SK-N-SH treated with all-trans-retinoic acid at 6 μM for 48 hours (cell line): ENCODE measurements at regions not wholly inside any gene's neighbourhood (a gene's known extent, or its start where the extent isn't known, plus 50 kb on each side); places are given as distances from the start of the nearest gene placed in this dataset.

ENCODE experiments used
- ATAC-seq: fragments of 200-7000 bp; cut with Tn5 transposase; 3 replicates; pipeline ENCODE4 v1.9.1; 2020; ENCODE audit warnings: mild to moderate bottlenecking, moderate library complexity
- ARNTL ChIP-seq: fragments of 450-650 bp; formaldehyde crosslinking; IDR thresholded peaks from 2 replicates; pipeline ENCODE4 v1.5.0; 2020; ENCODE audit warnings: low read depth, mild to moderate bottlenecking, moderate library complexity, borderline replicate concordance
- BACH2 ChIP-seq: fragments of 250-450 bp; sonication (Bioruptor Pico); IDR thresholded peaks from 2 replicates; pipeline ENCODE4 v1.9.0; 2021; ENCODE audit warnings: mild to moderate bottlenecking, borderline replicate concordance
- CSDC2 ChIP-seq: fragments of 250-450 bp; sonication (Bioruptor Pico); IDR thresholded peaks from 2 replicates; pipeline ENCODE4 v1.5.0; 2020; ENCODE audit warnings: mild to moderate bottlenecking, moderate library complexity
- GLIS3 ChIP-seq: fragments of 250-450 bp; sonication (Bioruptor Pico); IDR thresholded peaks from 2 replicates; pipeline ENCODE4 v1.5.0; 2020; ENCODE audit warnings: mild to moderate bottlenecking, moderate library complexity
- ISL1 ChIP-seq: fragments of 250-450 bp; sonication (Bioruptor Pico); IDR thresholded peaks from 2 replicates; pipeline ENCODE4 v2.1.2; 2022; ENCODE audit warnings: mild to moderate bottlenecking, moderate library complexity
- OSR1 ChIP-seq: fragments of 250-450 bp; sonication (Bioruptor Pico); IDR thresholded peaks from 2 replicates; pipeline ENCODE4 v1.8.0; 2022; ENCODE audit warnings: moderate library complexity, mild to moderate bottlenecking, inconsistent platforms
- PPARA ChIP-seq: fragments of 250-450 bp; sonication (Bioruptor Pico); IDR thresholded peaks from 2 replicates; pipeline ENCODE4 v1.5.0; 2020; ENCODE audit warnings: mild to moderate bottlenecking, borderline replicate concordance
- RARB ChIP-seq: fragments of 250-450 bp; sonication (Bioruptor Pico); IDR thresholded peaks from 2 replicates; pipeline ENCODE4 v1.8.0; 2021; ENCODE audit warnings: mild to moderate bottlenecking, moderate library complexity
- SNAI2 ChIP-seq: fragments of 250-450 bp; sonication (Bioruptor Pico); IDR thresholded peaks from 2 replicates; pipeline ENCODE4 v1.5.0; 2020; ENCODE audit warnings: mild to moderate bottlenecking, moderate library complexity
- TCF4 ChIP-seq: fragments of 250-450 bp; sonication (Bioruptor Pico); IDR thresholded peaks from 2 replicates; pipeline ENCODE4 v1.8.0; 2021; ENCODE audit warnings: mild to moderate bottlenecking, moderate library complexity, borderline replicate concordance
- TOX ChIP-seq: fragments of 250-450 bp; sonication (Bioruptor Pico); IDR thresholded peaks from 2 replicates; pipeline ENCODE4 v1.8.0; 2021; ENCODE audit warnings: mild to moderate bottlenecking, moderate library complexity, borderline replicate concordance
- TSHZ2 ChIP-seq: fragments of 250-450 bp; sonication (Bioruptor Pico); IDR thresholded peaks from 2 replicates; pipeline ENCODE4 v1.5.0; 2020; ENCODE audit warnings: mild to moderate bottlenecking, moderate library complexity
- ZC3H10 ChIP-seq: fragments of 250-450 bp; sonication (Bioruptor Pico); IDR thresholded peaks from 2 replicates; pipeline ENCODE4 v1.5.1; 2021; ENCODE audit warnings: mild to moderate bottlenecking, moderate library complexity
- ZFP3 ChIP-seq: fragments of 250-450 bp; sonication (Bioruptor Pico); IDR thresholded peaks from 2 replicates; pipeline ENCODE4 v1.5.0; 2020; ENCODE audit warnings: mild to moderate bottlenecking, moderate library complexity
- ZFP30 ChIP-seq: fragments of 450-650 bp; formaldehyde crosslinking; IDR thresholded peaks from 2 replicates; pipeline ENCODE4 v1.5.0; 2022; ENCODE audit warnings: mild to moderate bottlenecking, moderate library complexity
- ZNF565 ChIP-seq: fragments of 450-650 bp; formaldehyde crosslinking; conservative IDR thresholded peaks from 2 replicates; pipeline ENCODE4 v1.5.0; 2020; ENCODE audit warnings: low read depth, mild to moderate bottlenecking, moderate library complexity
- ZNF70 ChIP-seq: fragments of 450-650 bp; formaldehyde crosslinking; IDR thresholded peaks from 2 replicates; pipeline ENCODE4 v1.5.0; 2020; ENCODE audit warnings: mild to moderate bottlenecking, moderate library complexity
- ZNF8 ChIP-seq: fragments of 450-650 bp; formaldehyde crosslinking; IDR thresholded peaks from 2 replicates; pipeline ENCODE4 v1.5.0; 2020; ENCODE audit warnings: mild to moderate bottlenecking, moderate library complexity
- TF ChIP-seq, protein P1 (sequence below): fragments of 250-450 bp; sonication (Bioruptor Pico); IDR thresholded peaks from 2 replicates; pipeline ENCODE4 v1.5.1; 2021; ENCODE audit warnings: mild to moderate bottlenecking, moderate library complexity
- TF ChIP-seq, protein P2 (sequence below): fragments of 250-450 bp; sonication (Bioruptor Pico); IDR thresholded peaks from 2 replicates; pipeline ENCODE4 v1.8.0; 2020; ENCODE audit warnings: mild to moderate bottlenecking, moderate library complexity, borderline replicate concordance
- TF ChIP-seq, protein P3 (sequence below): fragments of 250-450 bp; sonication (Bioruptor Pico); IDR thresholded peaks from 2 replicates; pipeline ENCODE4 v1.5.1; 2020; ENCODE audit warnings: low read depth, mild to moderate bottlenecking, moderate library complexity

- TF ChIP-seq, protein P1, sequence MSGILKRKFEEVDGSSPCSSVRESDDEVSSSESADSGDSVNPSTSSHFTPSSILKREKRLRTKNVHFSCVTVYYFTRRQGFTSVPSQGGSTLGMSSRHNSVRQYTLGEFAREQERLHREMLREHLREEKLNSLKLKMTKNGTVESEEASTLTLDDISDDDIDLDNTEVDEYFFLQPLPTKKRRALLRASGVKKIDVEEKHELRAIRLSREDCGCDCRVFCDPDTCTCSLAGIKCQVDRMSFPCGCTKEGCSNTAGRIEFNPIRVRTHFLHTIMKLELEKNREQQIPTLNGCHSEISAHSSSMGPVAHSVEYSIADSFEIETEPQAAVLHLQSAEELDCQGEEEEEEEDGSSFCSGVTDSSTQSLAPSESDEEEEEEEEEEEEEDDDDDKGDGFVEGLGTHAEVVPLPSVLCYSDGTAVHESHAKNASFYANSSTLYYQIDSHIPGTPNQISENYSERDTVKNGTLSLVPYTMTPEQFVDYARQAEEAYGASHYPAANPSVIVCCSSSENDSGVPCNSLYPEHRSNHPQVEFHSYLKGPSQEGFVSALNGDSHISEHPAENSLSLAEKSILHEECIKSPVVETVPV (CRISPR knock-in tag): no peak
Measured at GRCh38 chr2:37493425-37493824, 149.0 kb downstream of the QPCT start (continued).

DNA sequence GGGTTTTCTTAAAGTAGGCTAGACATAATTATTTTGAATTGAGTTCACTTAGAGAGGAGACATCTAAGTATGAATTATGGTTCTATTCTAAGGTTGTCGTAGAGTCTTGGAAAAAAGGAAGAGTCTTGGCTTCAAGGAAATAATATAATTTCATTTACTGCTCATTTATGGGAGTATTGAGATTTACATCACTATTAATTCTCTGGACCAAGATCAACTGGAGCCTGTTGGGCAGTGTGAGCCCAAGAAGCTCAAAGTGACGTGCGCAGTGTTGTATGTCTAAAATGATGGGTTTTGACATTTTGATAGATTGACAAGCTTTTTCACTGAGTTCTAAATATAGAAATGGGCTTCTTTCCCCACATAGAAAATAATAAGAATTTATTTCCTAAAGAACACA is 154.7 kb downstream of the QPCT start:
- ATAC-seq: peak; percentile 80
- TF ChIP-seq OSR1 (CRISPR knock-in tag): no peak
- TF ChIP-seq TSHZ2 (CRISPR knock-in tag): no peak
- peak; percentile 91 for TF ChIP-seq ISL1 (CRISPR knock-in tag)
- TF ChIP-seq BACH2 (CRISPR knock-in tag): no peak
- TF ChIP-seq SNAI2 (CRISPR knock-in tag): no peak
- no peak for TF ChIP-seq GLIS3 (CRISPR knock-in tag)
- TF ChIP-seq ZFP30 (CRISPR knock-in tag): no peak
- TF ChIP-seq, protein P2, sequence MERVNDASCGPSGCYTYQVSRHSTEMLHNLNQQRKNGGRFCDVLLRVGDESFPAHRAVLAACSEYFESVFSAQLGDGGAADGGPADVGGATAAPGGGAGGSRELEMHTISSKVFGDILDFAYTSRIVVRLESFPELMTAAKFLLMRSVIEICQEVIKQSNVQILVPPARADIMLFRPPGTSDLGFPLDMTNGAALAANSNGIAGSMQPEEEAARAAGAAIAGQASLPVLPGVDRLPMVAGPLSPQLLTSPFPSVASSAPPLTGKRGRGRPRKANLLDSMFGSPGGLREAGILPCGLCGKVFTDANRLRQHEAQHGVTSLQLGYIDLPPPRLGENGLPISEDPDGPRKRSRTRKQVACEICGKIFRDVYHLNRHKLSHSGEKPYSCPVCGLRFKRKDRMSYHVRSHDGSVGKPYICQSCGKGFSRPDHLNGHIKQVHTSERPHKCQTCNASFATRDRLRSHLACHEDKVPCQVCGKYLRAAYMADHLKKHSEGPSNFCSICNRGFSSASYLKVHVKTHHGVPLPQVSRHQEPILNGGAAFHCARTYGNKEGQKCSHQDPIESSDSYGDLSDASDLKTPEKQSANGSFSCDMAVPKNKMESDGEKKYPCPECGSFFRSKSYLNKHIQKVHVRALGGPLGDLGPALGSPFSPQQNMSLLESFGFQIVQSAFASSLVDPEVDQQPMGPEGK: no peak

GRCh38 chr2:37500031-37500430 is 155.6 kb downstream of the QPCT start:
- ATAC-seq: no peak
- TF ChIP-seq, protein P1 (CRISPR knock-in tag): no peak
- no peak for TF ChIP-seq ZC3H10
- TF ChIP-seq ZNF565: no peak
- TF ChIP-seq ZNF8 (CRISPR knock-in tag): no peak
- no peak for TF ChIP-seq ARNTL (CRISPR knock-in tag)
- TF ChIP-seq, protein P2: no peak
- no peak for TF ChIP-seq CSDC2
- TF ChIP-seq GLIS3 (CRISPR knock-in tag): no peak
- TF ChIP-seq, protein P3, sequence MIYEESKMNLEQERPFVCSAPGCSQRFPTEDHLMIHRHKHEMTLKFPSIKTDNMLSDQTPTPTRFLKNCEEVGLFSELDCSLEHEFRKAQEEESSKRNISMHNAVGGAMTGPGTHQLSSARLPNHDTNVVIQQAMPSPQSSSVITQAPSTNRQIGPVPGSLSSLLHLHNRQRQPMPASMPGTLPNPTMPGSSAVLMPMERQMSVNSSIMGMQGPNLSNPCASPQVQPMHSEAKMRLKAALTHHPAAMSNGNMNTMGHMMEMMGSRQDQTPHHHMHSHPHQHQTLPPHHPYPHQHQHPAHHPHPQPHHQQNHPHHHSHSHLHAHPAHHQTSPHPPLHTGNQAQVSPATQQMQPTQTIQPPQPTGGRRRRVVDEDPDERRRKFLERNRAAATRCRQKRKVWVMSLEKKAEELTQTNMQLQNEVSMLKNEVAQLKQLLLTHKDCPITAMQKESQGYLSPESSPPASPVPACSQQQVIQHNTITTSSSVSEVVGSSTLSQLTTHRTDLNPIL (CRISPR knock-in tag): no peak
- no peak for TF ChIP-seq RARB (CRISPR knock-in tag)
- no peak for TF ChIP-seq ZNF70 (CRISPR knock-in tag)
- TF ChIP-seq ZFP3 (CRISPR knock-in tag): no peak
- no peak for TF ChIP-seq PPARA
- TF ChIP-seq OSR1 (CRISPR knock-in tag): no peak
- no peak for TF ChIP-seq SNAI2 (CRISPR knock-in tag)

GRCh38 chr2:37501113-37501512 is 156.7 kb downstream of the QPCT start:
- no peak for ATAC-seq
- TF ChIP-seq SNAI2 (CRISPR knock-in tag) (no peak), ZNF565 (no peak), OSR1 (CRISPR knock-in tag) (no peak), ZFP3 (CRISPR knock-in tag) (no peak), TSHZ2 (CRISPR knock-in tag) (no peak), BACH2 (CRISPR knock-in tag) (no peak), GLIS3 (CRISPR knock-in tag) (no peak), TOX (CRISPR knock-in tag) (no peak), CSDC2 (no peak), RARB (CRISPR knock-in tag) (no peak), TCF4 (no peak), ARNTL (CRISPR knock-in tag) (no peak)
